ENCODE measurements at regions not wholly inside any gene's neighbourhood (a gene's known extent, or its start where the extent isn't known, plus 50 kb on each side); places are given as distances from the start of the nearest gene placed in this dataset.

GRCh38 chr3:188060264-188060835 is 93.6 kb upstream of the LPP start:
- intact Hi-C loops (cut with DNase I; ENCODE audit: low total_unique reads), result no loop called here
- TF ChIP-seq POLR2A (IDR thresholded peaks at IDR 0.05) (no peak), CTCF (IDR thresholded peaks at IDR 0.05) (no peak)
- H3K4me3 ChIP-seq (ENCODE audit: low read depth, poor library complexity, severe bottlenecking), result no peak overlapping the region
- DNase-seq (ENCODE audit: low spot score in 2 of 2), result no peak
- WGBS, 2 donors, result 88 to 89% methylated on average over 2 of the region's 2 CpGs

- 16 to 33% methylated on average over 2 of the region's 2 CpGs for WGBS, 2 donors
- intact Hi-C loops (cut with DNase I; ENCODE audit: low total_unique reads), result no loop called here
- H3K4me3 ChIP-seq (ENCODE audit: low read depth, poor library complexity, severe bottlenecking), result no peak overlapping the region
- peak in 1 of 2 donors; percentile 62 for DNase-seq (ENCODE audit: low spot score in 2 of 2)
- TF ChIP-seq CTCF (IDR thresholded peaks at IDR 0.05) (no peak), POLR2A (IDR thresholded peaks at IDR 0.05) (no peak)
These were observed 93.0 kb upstream of the LPP start for GRCh38 chr3:188060840-188061544.

GRCh38 chr3:188062216-188062615 is 91.7 kb upstream of the LPP start:
- no peak overlapping the region for H3K4me3 ChIP-seq (ENCODE audit: low read depth, poor library complexity, severe bottlenecking)
- no peak for DNase-seq (ENCODE audit: low spot score in 2 of 2)
- intact Hi-C loops (cut with DNase I; ENCODE audit: low total_unique reads), result no loop called here
- TF ChIP-seq CTCF (IDR thresholded peaks at IDR 0.05) (no peak), POLR2A (IDR thresholded peaks at IDR 0.05) (no peak)
- WGBS, 2 donors, result 73 to 76% methylated on average over 2 of the region's 2 CpGs

- DNase-seq (ENCODE audit: low spot score in 2 of 2), result no peak
- intact Hi-C loops (cut with DNase I; ENCODE audit: low total_unique reads), result no loop called here
- TF ChIP-seq CTCF (IDR thresholded peaks at IDR 0.05), result no peak
- TF ChIP-seq POLR2A (IDR thresholded peaks at IDR 0.05), result no peak
- H3K4me3 ChIP-seq (ENCODE audit: low read depth, poor library complexity, severe bottlenecking), result no peak overlapping the region
- WGBS, 2 donors, result 86 to 88% methylated on average over 4 of the region's 4 CpGs
These were observed 89.0 kb upstream of the LPP start for GRCh38 chr3:188064831-188065493.

GRCh38 chr3:188066141-188066540 is 87.8 kb upstream of the LPP start:
- no peak overlapping the region for H3K4me3 ChIP-seq (ENCODE audit: low read depth, poor library complexity, severe bottlenecking)
- WGBS, 2 donors, result 82 to 86% methylated on average over 5 of the region's 5 CpGs
- intact Hi-C loops (cut with DNase I; ENCODE audit: low total_unique reads), result no loop called here
- TF ChIP-seq CTCF (IDR thresholded peaks at IDR 0.05), result no peak
- TF ChIP-seq POLR2A (IDR thresholded peaks at IDR 0.05), result no peak
- DNase-seq (ENCODE audit: low spot score in 2 of 2), result no peak

Measured in lower leg skin (tissue), 4 donors.